ENCODE measurements at regions not wholly inside any gene's neighbourhood (a gene's known extent, or its start where the extent isn't known, plus 50 kb on each side); places are given as distances from the start of the nearest gene placed in this dataset.

DNA sequence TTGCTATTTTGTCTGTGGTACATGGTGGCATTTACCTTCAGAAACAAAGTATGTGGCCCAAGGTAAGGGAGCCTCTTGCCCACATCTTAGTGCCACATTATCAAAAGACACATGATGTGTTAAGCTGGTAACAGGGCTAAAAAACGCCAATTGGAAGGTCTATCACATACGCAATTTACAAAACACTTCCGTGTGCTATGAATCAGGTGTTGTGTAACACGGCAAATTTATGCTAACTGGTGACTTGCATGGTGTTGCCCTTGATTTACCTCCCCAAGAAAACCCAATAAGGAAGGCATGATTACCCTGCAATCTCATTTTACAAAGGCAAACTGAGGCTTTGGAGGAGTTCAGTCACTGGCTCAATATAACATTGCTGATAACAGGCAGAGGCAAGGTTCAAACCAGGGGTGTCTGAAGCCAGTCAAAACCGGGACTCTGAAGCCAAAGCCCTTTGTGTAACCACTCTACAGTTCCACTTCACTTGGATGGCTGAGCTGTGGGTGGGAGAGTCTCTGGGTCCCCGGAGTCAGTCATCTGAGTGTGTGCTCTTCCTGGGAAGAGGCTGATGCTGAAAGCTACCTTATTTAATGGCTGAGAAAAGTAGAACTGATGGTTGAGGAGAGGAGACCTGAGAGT is 103.9 kb upstream of the BCL6 start:
- CTCF ChIA-PET: no interaction called here
- DNase-seq (ENCODE audit: low read depth, low spot score): no peak
- dilution Hi-C loops (cut with MboI; ENCODE audit: extremely low pct_ligation_motif_present, low sequenced_read_pairs): no loop called here

More for the DNA sequence above, 103.9 kb upstream of the BCL6 start:
- H4K20me1 ChIP-seq (replicated peaks; ENCODE audit: control insufficient read depth, extremely low read depth, insufficient read depth, low read length): no peaks in the 10 kb centered on the region
- H3K4me1 ChIP-seq (ENCODE audit: control insufficient read depth, extremely low read depth, insufficient read depth, low read length): no peaks in the 10 kb centered on the region
- no peaks in the 10 kb centered on the region for H3K9me1 ChIP-seq (replicated peaks; ENCODE audit: control insufficient read depth, extremely low read depth, insufficient read depth, low read length)
- no peaks in the 10 kb centered on the region for H3K9me3 ChIP-seq (replicated peaks; ENCODE audit: control insufficient read depth, insufficient read depth, low read length)
- FAIRE-seq: no peak
- intact Hi-C loops (cut with micrococcal nuclease): no loop called here
- H3K36me3 ChIP-seq (ENCODE audit: control insufficient read depth in 2 of 2, extremely low read depth in 1 of 2, insufficient read depth in 2 of 2, low read length in 2 of 2): no peaks in the 10 kb centered on the region
- H3K4me3 ChIP-seq (replicated peaks in 1 of 3; ENCODE audit: insufficient read depth in 1 of 3, low read depth in 1 of 3, low read length in 3 of 3): no peak overlapping the region
- POLR2A ChIA-PET: no interaction called here
- H3K79me2 ChIP-seq (ENCODE audit: control insufficient read depth, insufficient read depth, low read length): no peaks in the 10 kb centered on the region
- H3K9ac ChIP-seq (replicated peaks; ENCODE audit: extremely low read depth, insufficient read depth, low read length): no peak overlapping the region
- no peak overlapping the region for H3K27ac ChIP-seq (ENCODE audit: insufficient read depth, low read depth, low read length)
- no peak overlapping the region for H3K4me2 ChIP-seq (ENCODE audit: insufficient read depth, low read length)
- H2AFZ ChIP-seq (ENCODE audit: low read depth, low read length): no peak overlapping the region
- H3K27me3 ChIP-seq (ENCODE audit: control insufficient read depth in 2 of 2, insufficient read depth in 2 of 2, low read length in 2 of 2): peaks cover 0 to 10% of the 10 kb centered on the region in 2 experiments
- TF ChIP-seq MYC (IDR thresholded peaks at IDR 0.05; ENCODE audit: low read depth, low read length) (no peak), GATA2 (IDR thresholded peaks at IDR 0.05; ENCODE audit: insufficient read depth, insufficient read length, low read depth, low read length) (no peak), JUN (IDR thresholded peaks at IDR 0.05; ENCODE audit: borderline replicate concordance, insufficient read depth, insufficient read length, low read depth) (no peak), EZH2 (IDR thresholded peaks at IDR 0.05; ENCODE audit: borderline replicate concordance, low read depth, low read length, severe bottlenecking) (no peak), POLR2AphosphoS5 (IDR thresholded peaks at IDR 0.05; ENCODE audit: insufficient read depth, low read depth, low read length) (no peak), FOS (IDR thresholded peaks at IDR 0.05; ENCODE audit: borderline replicate concordance, insufficient read depth, low read length) (no peak)
- TF ChIP-seq, protein P1, sequence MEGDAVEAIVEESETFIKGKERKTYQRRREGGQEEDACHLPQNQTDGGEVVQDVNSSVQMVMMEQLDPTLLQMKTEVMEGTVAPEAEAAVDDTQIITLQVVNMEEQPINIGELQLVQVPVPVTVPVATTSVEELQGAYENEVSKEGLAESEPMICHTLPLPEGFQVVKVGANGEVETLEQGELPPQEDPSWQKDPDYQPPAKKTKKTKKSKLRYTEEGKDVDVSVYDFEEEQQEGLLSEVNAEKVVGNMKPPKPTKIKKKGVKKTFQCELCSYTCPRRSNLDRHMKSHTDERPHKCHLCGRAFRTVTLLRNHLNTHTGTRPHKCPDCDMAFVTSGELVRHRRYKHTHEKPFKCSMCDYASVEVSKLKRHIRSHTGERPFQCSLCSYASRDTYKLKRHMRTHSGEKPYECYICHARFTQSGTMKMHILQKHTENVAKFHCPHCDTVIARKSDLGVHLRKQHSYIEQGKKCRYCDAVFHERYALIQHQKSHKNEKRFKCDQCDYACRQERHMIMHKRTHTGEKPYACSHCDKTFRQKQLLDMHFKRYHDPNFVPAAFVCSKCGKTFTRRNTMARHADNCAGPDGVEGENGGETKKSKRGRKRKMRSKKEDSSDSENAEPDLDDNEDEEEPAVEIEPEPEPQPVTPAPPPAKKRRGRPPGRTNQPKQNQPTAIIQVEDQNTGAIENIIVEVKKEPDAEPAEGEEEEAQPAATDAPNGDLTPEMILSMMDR (IDR thresholded peaks at IDR 0.05; ENCODE audit: extremely low read depth in 1 of 2, insufficient read depth in 1 of 2, low read depth in 1 of 2, low read length in 2 of 2): no peak
- BruUV-seq (replicated peaks): no TSS peak
